ENCODE measurements at regions not wholly inside any gene's neighbourhood (a gene's known extent, or its start where the extent isn't known, plus 50 kb on each side); places are given as distances from the start of the nearest gene placed in this dataset.

GRCh38 chr2:200744201-200744602, 67.5 kb upstream of the BZW1 start:
- Histone ChIP-seq H3K4me1 (ENCODE audit: control insufficient read depth, insufficient read depth, low read length) (no peaks in the 10 kb centered on the region), H3K4me3 (ENCODE audit: low read depth in 2 of 2, low read length in 2 of 2) (no peak overlapping the region), H3K27me3 (ENCODE audit: control insufficient read depth, insufficient read depth, low read length) (no peaks in the 10 kb centered on the region), H3K9me3 (ENCODE audit: control insufficient read depth, insufficient read depth, low read depth, low read length) (no peaks in the 10 kb centered on the region), H3K36me3 (ENCODE audit: control insufficient read depth, insufficient read depth, low read length) (no peaks in the 10 kb centered on the region), H3K27ac (ENCODE audit: low read length) (no peak overlapping the region)
- in situ Hi-C loops (cut with HindIII; ENCODE audit: low pct_unique_long_range_greater_than_20kb, low sequenced_read_pairs): no loop called here
- ChIA-PET POLR2A (no interaction called here), CTCF (no interaction called here)
- no peak for ATAC-seq
- TF ChIP-seq POLR2AphosphoS5 (IDR thresholded peaks at IDR 0.05; ENCODE audit: low read depth, low read length): no peak
- TF ChIP-seq SIN3A (IDR thresholded peaks at IDR 0.05; ENCODE audit: borderline replicate concordance, insufficient read depth, low read depth, low read length): no peak
- TF ChIP-seq, protein P1, sequence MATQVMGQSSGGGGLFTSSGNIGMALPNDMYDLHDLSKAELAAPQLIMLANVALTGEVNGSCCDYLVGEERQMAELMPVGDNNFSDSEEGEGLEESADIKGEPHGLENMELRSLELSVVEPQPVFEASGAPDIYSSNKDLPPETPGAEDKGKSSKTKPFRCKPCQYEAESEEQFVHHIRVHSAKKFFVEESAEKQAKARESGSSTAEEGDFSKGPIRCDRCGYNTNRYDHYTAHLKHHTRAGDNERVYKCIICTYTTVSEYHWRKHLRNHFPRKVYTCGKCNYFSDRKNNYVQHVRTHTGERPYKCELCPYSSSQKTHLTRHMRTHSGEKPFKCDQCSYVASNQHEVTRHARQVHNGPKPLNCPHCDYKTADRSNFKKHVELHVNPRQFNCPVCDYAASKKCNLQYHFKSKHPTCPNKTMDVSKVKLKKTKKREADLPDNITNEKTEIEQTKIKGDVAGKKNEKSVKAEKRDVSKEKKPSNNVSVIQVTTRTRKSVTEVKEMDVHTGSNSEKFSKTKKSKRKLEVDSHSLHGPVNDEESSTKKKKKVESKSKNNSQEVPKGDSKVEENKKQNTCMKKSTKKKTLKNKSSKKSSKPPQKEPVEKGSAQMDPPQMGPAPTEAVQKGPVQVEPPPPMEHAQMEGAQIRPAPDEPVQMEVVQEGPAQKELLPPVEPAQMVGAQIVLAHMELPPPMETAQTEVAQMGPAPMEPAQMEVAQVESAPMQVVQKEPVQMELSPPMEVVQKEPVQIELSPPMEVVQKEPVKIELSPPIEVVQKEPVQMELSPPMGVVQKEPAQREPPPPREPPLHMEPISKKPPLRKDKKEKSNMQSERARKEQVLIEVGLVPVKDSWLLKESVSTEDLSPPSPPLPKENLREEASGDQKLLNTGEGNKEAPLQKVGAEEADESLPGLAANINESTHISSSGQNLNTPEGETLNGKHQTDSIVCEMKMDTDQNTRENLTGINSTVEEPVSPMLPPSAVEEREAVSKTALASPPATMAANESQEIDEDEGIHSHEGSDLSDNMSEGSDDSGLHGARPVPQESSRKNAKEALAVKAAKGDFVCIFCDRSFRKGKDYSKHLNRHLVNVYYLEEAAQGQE (IDR thresholded peaks at IDR 0.05; ENCODE audit: insufficient read depth in 1 of 2, low read depth in 2 of 2, low read length in 1 of 2): no peak
- no peak for TF ChIP-seq TCF7L2 (IDR thresholded peaks at IDR 0.05; ENCODE audit: low read depth, low read length)
- TF ChIP-seq CTCF (IDR thresholded peaks at IDR 0.05): no peak
- intact Hi-C loops (cut with micrococcal nuclease; ENCODE audit: unreplicated experiment): no loop called here
- no peak for DNase-seq (ENCODE audit: low read depth, low spot score)
- BruUV-seq (replicated peaks): no TSS peak

DNA sequence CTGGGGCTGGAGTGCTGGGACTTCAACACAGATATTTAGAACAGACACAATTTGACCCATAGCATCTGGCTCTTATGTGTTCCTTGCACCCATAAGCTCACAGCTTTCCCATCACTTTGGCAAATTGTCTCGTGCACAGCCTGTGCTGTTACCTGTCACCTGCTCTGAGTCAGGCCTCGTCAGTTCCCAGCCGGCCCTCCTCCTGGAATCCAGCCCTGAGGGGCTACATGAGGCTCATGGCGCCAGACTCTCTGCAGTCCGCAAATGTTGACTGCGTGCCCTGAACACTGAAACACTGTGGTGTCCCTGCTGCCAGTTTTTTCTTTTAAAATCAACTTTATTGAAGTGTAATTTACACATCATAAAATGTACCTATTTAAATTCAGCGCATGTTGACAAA, 65.4 kb upstream of the BZW1 start:
- Histone ChIP-seq H3K27me3 (ENCODE audit: control insufficient read depth, insufficient read depth, low read length) (no peaks in the 10 kb centered on the region), H3K27ac (ENCODE audit: low read length) (no peak overlapping the region), H3K9me3 (ENCODE audit: control insufficient read depth, insufficient read depth, low read depth, low read length) (no peaks in the 10 kb centered on the region), H3K4me3 (ENCODE audit: low read depth in 2 of 2, low read length in 2 of 2) (no peak overlapping the region), H3K36me3 (ENCODE audit: control insufficient read depth, insufficient read depth, low read length) (no peaks in the 10 kb centered on the region), H3K4me1 (ENCODE audit: control insufficient read depth, insufficient read depth, low read length) (no peaks in the 10 kb centered on the region)
- no TSS peak for BruUV-seq (replicated peaks)
- CTCF ChIA-PET: no interaction called here
- no peak for TF ChIP-seq POLR2AphosphoS5 (IDR thresholded peaks at IDR 0.05; ENCODE audit: low read depth, low read length)
- TF ChIP-seq SIN3A (IDR thresholded peaks at IDR 0.05; ENCODE audit: borderline replicate concordance, insufficient read depth, low read depth, low read length): no peak
- TF ChIP-seq CTCF (IDR thresholded peaks at IDR 0.05): no peak
- no peak for TF ChIP-seq TCF7L2 (IDR thresholded peaks at IDR 0.05; ENCODE audit: low read depth, low read length)
- TF ChIP-seq, protein P1 (IDR thresholded peaks at IDR 0.05; ENCODE audit: insufficient read depth in 1 of 2, low read depth in 2 of 2, low read length in 1 of 2): no peak
- intact Hi-C loops (cut with micrococcal nuclease; ENCODE audit: unreplicated experiment) (no loop called here), in situ Hi-C loops (cut with HindIII; ENCODE audit: low pct_unique_long_range_greater_than_20kb, low sequenced_read_pairs) (no loop called here)
- POLR2A ChIA-PET: no interaction called here
- no peak for DNase-seq (ENCODE audit: low read depth, low spot score)
- ATAC-seq: no peak

Measured in Panc1 (cell line).